Thyroid gland (tissue), 4 donors: ENCODE measurements at regions not wholly inside any gene's neighbourhood (a gene's known extent, or its start where the extent isn't known, plus 50 kb on each side); places are given as distances from the start of the nearest gene placed in this dataset.

Experiments
- CTCF ChIP-seq, 6 experiments: fragments of 200-600 bp in 3 of 6; fragments of 450-650 bp in 3 of 6; sonication (generic) in 3 of 6; IDR thresholded peaks; one replicate each; pipeline ENCODE4 v1.5.1; 2016 to 2019; ENCODE audit warnings: antibody characterized with exemption in 6 of 6, mild to moderate bottlenecking in 2 of 6, inconsistent platforms in 1 of 6, moderate library complexity in 1 of 6
- POLR2A ChIP-seq, 2 donors: fragments of 450-650 bp; IDR thresholded peaks; one replicate each; pipeline ENCODE4 v1.6.1; 2017; ENCODE audit warnings: antibody characterized with exemption in 2 of 2, mild to moderate bottlenecking in 2 of 2, moderate library complexity in 1 of 2

- TF ChIP-seq POLR2A (IDR thresholded peaks at IDR 0.05) = no peak
- no peak for TF ChIP-seq CTCF (IDR thresholded peaks at IDR 0.05)
These were observed 334.6 kb downstream of the GABRB3 start for GRCh38 chr15:26438316-26438715.
